ENCODE measurements at regions not wholly inside any gene's neighbourhood (a gene's known extent, or its start where the extent isn't known, plus 50 kb on each side); places are given as distances from the start of the nearest gene placed in this dataset.

- DNase-seq (ENCODE audit: low spot score): no peak
These were observed 576.5 kb downstream of the MED13L start for GRCh38 chr12:115700896-115701465.

- no peak for DNase-seq (ENCODE audit: low spot score)
These were observed 577.4 kb downstream of the MED13L start for GRCh38 chr12:115700081-115700480.

- DNase-seq (ENCODE audit: low spot score): no peak
These were observed 579.2 kb downstream of the MED13L start for GRCh38 chr12:115698257-115698656.

GRCh38 chr12:115697340-115697739, 580.2 kb downstream of the MED13L start:
- DNase-seq (ENCODE audit: low spot score): no peak

- DNase-seq (ENCODE audit: low spot score): no peak
These were observed 582.9 kb downstream of the MED13L start for GRCh38 chr12:115694564-115694963.

GRCh38 chr12:115693970-115694369, 583.5 kb downstream of the MED13L start:
- no peak for DNase-seq (ENCODE audit: low spot score)

- DNase-seq (ENCODE audit: low spot score): no peak
These were observed 586.4 kb downstream of the MED13L start for GRCh38 chr12:115691123-115691522.

GRCh38 chr12:115687094-115687493, 590.4 kb downstream of the MED13L start:
- no peak for DNase-seq (ENCODE audit: low spot score)

GRCh38 chr12:115683240-115683780, 594.2 kb downstream of the MED13L start:
- no peak for DNase-seq (ENCODE audit: low spot score)

GRCh38 chr12:115680967-115681366, 596.5 kb downstream of the MED13L start:
- no peak for DNase-seq (ENCODE audit: low spot score)

- DNase-seq (ENCODE audit: low spot score): no peak
These were observed 604.9 kb downstream of the MED13L start for GRCh38 chr12:115672506-115673080.

GRCh38 chr12:115672086-115672485, 605.4 kb downstream of the MED13L start:
- no peak for DNase-seq (ENCODE audit: low spot score)

GRCh38 chr12:115670869-115671268, 606.6 kb downstream of the MED13L start:
- no peak for DNase-seq (ENCODE audit: low spot score)

- no peak for DNase-seq (ENCODE audit: low spot score)
These were observed 610.4 kb downstream of the MED13L start for GRCh38 chr12:115667116-115667515.

- no peak for DNase-seq (ENCODE audit: low spot score)
These were observed 611.3 kb downstream of the MED13L start for GRCh38 chr12:115666168-115666567.

GRCh38 chr12:115661112-115661511, 616.4 kb downstream of the MED13L start:
- DNase-seq (ENCODE audit: low spot score): no peak

GRCh38 chr12:115660211-115660805, 617.2 kb downstream of the MED13L start:
- no peak for DNase-seq (ENCODE audit: low spot score)

GRCh38 chr12:115659422-115659821, 618.1 kb downstream of the MED13L start:
- DNase-seq (ENCODE audit: low spot score): no peak

- DNase-seq (ENCODE audit: low spot score): no peak
These were observed 620.1 kb downstream of the MED13L start for GRCh38 chr12:115657081-115658013.

- no peak for DNase-seq (ENCODE audit: low spot score)
These were observed 627.5 kb downstream of the MED13L start for GRCh38 chr12:115650026-115650425.

GRCh38 chr12:115648463-115648862, 629.0 kb downstream of the MED13L start:
- no peak for DNase-seq (ENCODE audit: low spot score)

- no peak for DNase-seq (ENCODE audit: low spot score)
These were observed 631.3 kb downstream of the MED13L start for GRCh38 chr12:115646210-115646609.
